GM06990 (cell line): ENCODE measurements at regions not wholly inside any gene's neighbourhood (a gene's known extent, or its start where the extent isn't known, plus 50 kb on each side); places are given as distances from the start of the nearest gene placed in this dataset.

Experiments used
- DNase-seq: peaks from one replicate; pipeline ENCODE4 v3.0.0-alpha.2; 2011; ENCODE audit not compliant: insufficient read length; ENCODE audit errors: extremely low read depth
- H3K27me3 ChIP-seq: replicated peaks from 2 replicates; pipeline ENCODE4 v1.6.0; 2011; ENCODE audit warnings: low read length; ENCODE audit not compliant: control insufficient read depth, insufficient read depth
- H3K36me3 ChIP-seq: 2 replicates; pipeline ENCODE4 v1.5.1; 2011; ENCODE audit warnings: low read length; ENCODE audit not compliant: control insufficient read depth, insufficient read depth
- H3K4me3 ChIP-seq: replicated peaks from 2 replicates; pipeline ENCODE4 v1.5.1; 2011; ENCODE audit warnings: low read depth, mild to moderate bottlenecking, control low read depth, low read length
- CTCF ChIP-seq: IDR thresholded peaks from 2 replicates; pipeline ENCODE4 v1.5.1; 2011; ENCODE audit warnings: low read length, control low read depth, mild to moderate bottlenecking, inconsistent platforms; ENCODE audit not compliant: insufficient read depth, poor library complexity, severe bottlenecking

DNA sequence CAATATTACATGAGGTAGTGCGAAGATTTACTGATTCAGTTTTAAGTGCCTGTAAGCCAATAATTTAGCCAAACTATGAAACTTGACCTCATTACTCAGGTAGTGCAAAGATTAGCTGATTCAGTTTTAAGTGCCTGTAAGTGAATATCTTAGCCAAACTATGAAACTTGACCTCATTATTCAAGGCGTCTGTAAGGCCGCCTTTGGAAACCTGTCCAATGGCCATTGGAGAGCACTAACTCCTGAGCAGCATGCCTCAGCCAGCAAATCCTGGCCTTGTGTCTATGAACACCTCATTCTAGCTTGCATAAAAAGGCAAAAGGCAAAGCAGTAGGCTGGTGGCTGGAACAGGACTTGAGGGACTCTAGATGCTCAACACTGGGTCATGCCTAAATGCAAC lies 127.0 kb upstream of the GPR12 start:
- Histone ChIP-seq H3K27me3 (no peaks in the 10 kb centered on the region; the same call in 1 of the 2 replicates), H3K36me3 (no peaks in the 10 kb centered on the region), H3K4me3 (no peak overlapping the region)
- no peak for DNase-seq
- no peak for TF ChIP-seq CTCF

GRCh38 chr13:26883613-26884257 lies 123.1 kb upstream of the GPR12 start:
- no peak for TF ChIP-seq CTCF
- H3K36me3 ChIP-seq, result no peaks in the 10 kb centered on the region
- H3K4me3 ChIP-seq, result no peak overlapping the region
- DNase-seq, result no peak
- no peaks in the 10 kb centered on the region; the same call in none of the 2 replicates for H3K27me3 ChIP-seq

- no peaks in the 10 kb centered on the region for H3K36me3 ChIP-seq
- no peaks in the 10 kb centered on the region; the same call in none of the 2 replicates for H3K27me3 ChIP-seq
- H3K4me3 ChIP-seq, result no peak overlapping the region
- no peak for DNase-seq
- no peak for TF ChIP-seq CTCF
These were observed 122.1 kb upstream of the GPR12 start for GRCh38 chr13:26882731-26883130.

DNA sequence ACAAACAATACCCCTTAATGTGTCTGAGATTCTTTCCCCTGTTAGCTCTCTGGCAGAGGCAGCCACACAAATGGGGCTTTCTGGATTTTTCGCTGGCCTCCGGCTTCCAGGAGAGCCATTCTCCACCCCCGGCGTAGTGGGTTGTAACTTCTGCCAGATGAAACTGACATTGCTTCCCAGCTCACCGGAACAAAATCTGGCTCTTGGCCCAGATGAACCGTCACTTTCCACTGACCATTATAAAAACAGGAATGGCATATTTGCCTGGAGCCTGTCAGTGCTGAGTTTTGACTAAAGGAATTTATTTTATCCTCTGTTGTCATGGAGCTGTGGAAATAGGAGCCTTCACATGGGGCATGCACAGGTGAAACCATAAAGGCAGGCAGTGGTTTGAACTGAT lies 120.6 kb upstream of the GPR12 start:
- Histone ChIP-seq H3K27me3 (no peaks in the 10 kb centered on the region; the same call in none of the 2 replicates), H3K4me3 (no peak overlapping the region), H3K36me3 (no peaks in the 10 kb centered on the region)
- TF ChIP-seq CTCF, result no peak
- DNase-seq, result no peak

GRCh38 chr13:26880735-26881134 lies 120.1 kb upstream of the GPR12 start:
- DNase-seq, result no peak
- H3K27me3 ChIP-seq, result no peaks in the 10 kb centered on the region; the same call in none of the 2 replicates
- H3K36me3 ChIP-seq, result no peaks in the 10 kb centered on the region
- no peak overlapping the region for H3K4me3 ChIP-seq
- no peak for TF ChIP-seq CTCF

DNA sequence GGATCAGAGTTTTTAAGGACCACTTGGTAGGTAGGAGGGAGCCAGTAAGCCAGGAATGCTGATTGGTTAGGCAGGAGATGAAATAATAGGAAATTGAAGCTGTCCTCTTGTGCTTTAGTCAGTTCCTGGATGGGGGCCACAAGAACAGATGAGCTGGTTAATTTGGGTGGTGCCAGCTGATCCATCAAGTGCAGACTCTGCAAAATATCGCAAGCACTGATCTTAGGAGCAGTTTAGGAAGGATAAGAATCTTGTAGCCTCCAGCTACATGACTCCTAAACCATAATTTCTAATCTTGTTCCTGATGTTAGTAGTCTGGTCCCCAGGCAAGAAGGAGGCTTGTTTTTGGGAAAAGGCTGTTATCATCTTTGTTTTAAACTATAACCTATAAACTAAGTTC lies 117.9 kb upstream of the GPR12 start:
- Histone ChIP-seq H3K4me3 (no peak overlapping the region), H3K27me3 (no peaks in the 10 kb centered on the region; the same call in none of the 2 replicates), H3K36me3 (no peaks in the 10 kb centered on the region)
- no peak for DNase-seq
- TF ChIP-seq CTCF, result no peak
